H1 (cell line): ENCODE measurements at regions not wholly inside any gene's neighbourhood (a gene's known extent, or its start where the extent isn't known, plus 50 kb on each side); places are given as distances from the start of the nearest gene placed in this dataset.
"Not testable (repeated sequence)": the region's sequence is repeated elsewhere in the genome, so short reads cannot be mapped to it uniquely, and the experiment has no call there.

Experiments used
- CTCF ChIA-PET: fragments of 300-600 bp; sonication (Branson Sonifier 250); formaldehyde crosslinking; loops from one replicate; lab custom pipeline; 2021; ENCODE audit not compliant: partially characterized antibody; lab: Charles Lee
- POLR2A ChIA-PET: fragments of 300-600 bp; sonication (Branson Sonifier 250); formaldehyde crosslinking; loops from one replicate; lab custom pipeline; 2021; ENCODE audit warnings: inconsistent platforms; ENCODE audit not compliant: partially characterized antibody; lab: Charles Lee
- DNase-seq, 2 experiments: peaks; one replicate each; pipeline versions ENCODE4 v3.0.0 to v3.0.0-alpha.2; 2010 to 2022; ENCODE audit warnings: low spot score in 2 of 2, low read depth in 1 of 2, mixed read lengths in 1 of 2
- FAIRE-seq: peaks from 2 replicates; lab custom pipeline; 2011; peaks lifted over from hg19 to GRCh38; lab: Jason Lieb, UNC
- H2AFZ ChIP-seq: 2 replicates; pipeline ENCODE4 v1.8.1; 2012; ENCODE audit warnings: low read length, inconsistent platforms
- H2AK5ac ChIP-seq: 2 replicates; pipeline ENCODE4 v1.6.1; 2013; ENCODE audit warnings: low read depth, low read length
- H2BK120ac ChIP-seq: replicated peaks from 2 replicates; pipeline ENCODE3; 2013; ENCODE audit warnings: low read depth, low read length, inconsistent platforms
- H2BK12ac ChIP-seq: 2 replicates; pipeline ENCODE4 v1.6.1; 2013; ENCODE audit warnings: low read depth, low read length
- H2BK15ac ChIP-seq: 2 replicates; pipeline ENCODE4 v1.6.1; 2013; ENCODE audit warnings: low read length
- H2BK20ac ChIP-seq: 2 replicates; pipeline ENCODE4 v1.6.1; 2013; ENCODE audit warnings: low read length
- H2BK5ac ChIP-seq: 2 replicates; pipeline ENCODE4 v1.6.1; 2013; ENCODE audit warnings: low read depth, low read length
- H3K14ac ChIP-seq: 2 replicates; pipeline ENCODE4 v1.6.1; 2013; ENCODE audit warnings: inconsistent platforms; ENCODE audit not compliant: insufficient read length
- H3K18ac ChIP-seq: 2 replicates; pipeline ENCODE4 v1.6.1; 2013; ENCODE audit warnings: low read length; ENCODE audit errors: extremely low read depth
- H3K23ac ChIP-seq: 2 replicates; pipeline ENCODE4 v1.6.1; 2013; ENCODE audit warnings: inconsistent platforms; ENCODE audit not compliant: insufficient read length
- H3K23me2 ChIP-seq: 2 replicates; pipeline ENCODE4 v1.6.1; 2013; ENCODE audit warnings: low read depth, low read length
- H3K27ac ChIP-seq: 2 replicates; pipeline ENCODE4 v1.6.1; 2011; ENCODE audit warnings: low read depth, low read length, inconsistent platforms
- H3K27me3 ChIP-seq, 4 experiments: replicated peaks in 1 of 4; 1 replicate in 1 of 4; 2 replicates in 3 of 4; pipeline versions ENCODE4 v1.6.1 to v1.8.1; 2011 to 2013; ENCODE audit warnings: low read length in 3 of 4, mild to moderate bottlenecking in 3 of 4, inconsistent platforms in 2 of 4, mixed read lengths in 2 of 4, moderate library complexity in 1 of 4; ENCODE audit not compliant: control insufficient read depth in 3 of 4, insufficient read depth in 3 of 4; ENCODE audit errors: extremely low read depth in 1 of 4
- H3K36me3 ChIP-seq, 4 experiments: 2 replicates each; pipeline versions ENCODE4 v1.6.1 to v1.8.1; 2011 to 2013; ENCODE audit warnings: mild to moderate bottlenecking in 4 of 4, low read length in 3 of 4, moderate library complexity in 2 of 4, control low read depth in 1 of 4, inconsistent platforms in 1 of 4; ENCODE audit not compliant: insufficient read depth in 4 of 4, control insufficient read depth in 2 of 4
- H3K4ac ChIP-seq: replicated peaks from 2 replicates; pipeline ENCODE3; 2013; ENCODE audit warnings: low read length, low read depth, mixed read lengths, inconsistent platforms; ENCODE audit not compliant: insufficient read length
- H3K4me1 ChIP-seq, 4 experiments: replicated peaks in 1 of 4; 1 replicate in 1 of 4; 2 replicates in 3 of 4; pipeline versions ENCODE4 v1.6.1 to v1.8.1; 2011 to 2013; ENCODE audit warnings: low read length in 3 of 4, inconsistent platforms in 2 of 4, mixed read lengths in 1 of 4; ENCODE audit not compliant: insufficient read depth in 4 of 4, control insufficient read depth in 3 of 4
- H3K4me2 ChIP-seq, 2 experiments: 2 replicates each; pipeline versions ENCODE4 v1.6.1 to v1.8.1; 2011 to 2013; ENCODE audit warnings: low read depth in 2 of 2, low read length in 2 of 2, control low read depth in 1 of 2, inconsistent platforms in 1 of 2, mild to moderate bottlenecking in 1 of 2; ENCODE audit not compliant: insufficient read depth in 1 of 2
- H3K4me3 ChIP-seq, 4 experiments: fragments of 200-600, 300-600 bp in 1 of 4; sonication (generic), shearing (Covaris generic), sonication (Bioruptor Twin) in 1 of 4; 2 replicates each; pipeline versions ENCODE4 v1.5.1 to v1.8.1; 2011 to 2016; ENCODE audit warnings: low read length in 4 of 4, low read depth in 3 of 4, control low read depth in 2 of 4, inconsistent platforms in 2 of 4, mild to moderate bottlenecking in 2 of 4, mixed read lengths in 1 of 4, moderate library complexity in 1 of 4; ENCODE audit not compliant: insufficient read depth in 2 of 4; ENCODE audit errors: extremely low read depth in 1 of 4
- H3K56ac ChIP-seq: replicated peaks from 2 replicates; pipeline ENCODE3; 2013; ENCODE audit warnings: low read depth, mild to moderate bottlenecking, mixed read lengths, low read length, inconsistent platforms; ENCODE audit not compliant: insufficient read length
- H3K79me1 ChIP-seq: 2 replicates; pipeline ENCODE4 v1.6.1; 2013; ENCODE audit warnings: low read depth, low read length, control low read depth
- H3K79me2 ChIP-seq, 2 experiments: 2 replicates each; pipeline versions ENCODE4 v1.6.1 to v1.8.1; 2012 to 2013; ENCODE audit warnings: low read length in 2 of 2, mild to moderate bottlenecking in 2 of 2, inconsistent platforms in 1 of 2; ENCODE audit not compliant: insufficient read depth in 2 of 2, control insufficient read depth in 1 of 2
- H3K9ac ChIP-seq, 4 experiments: replicated peaks in 1 of 4; 1 replicate in 1 of 4; 2 replicates in 3 of 4; pipeline versions ENCODE4 v1.6.1 to v1.8.1; 2011 to 2013; ENCODE audit warnings: low read depth in 3 of 4, low read length in 3 of 4, control low read depth in 2 of 4, mild to moderate bottlenecking in 2 of 4, moderate library complexity in 2 of 4, inconsistent platforms in 1 of 4; ENCODE audit errors: extremely low read depth in 1 of 4
- H3K9me3 ChIP-seq, 2 experiments: 2 replicates each; pipeline versions ENCODE4 v1.6.1 to v1.8.1; 2012 to 2013; ENCODE audit warnings: mild to moderate bottlenecking in 2 of 2, moderate library complexity in 2 of 2, control low read depth in 1 of 2, inconsistent platforms in 1 of 2, low read depth in 1 of 2, low read length in 1 of 2, mixed read lengths in 1 of 2; ENCODE audit not compliant: insufficient read depth in 2 of 2
- H4K20me1 ChIP-seq, 2 experiments: replicated peaks in 1 of 2; 2 replicates each; pipeline versions ENCODE3 to v1.8.1; 2011 to 2013; ENCODE audit warnings: inconsistent platforms in 2 of 2, low read length in 2 of 2, mild to moderate bottlenecking in 1 of 2; ENCODE audit not compliant: insufficient read depth in 2 of 2, control insufficient read depth in 1 of 2
- H4K5ac ChIP-seq: 2 replicates; pipeline ENCODE4 v1.6.1; 2013; ENCODE audit warnings: low read length, low read depth, mixed read lengths, inconsistent platforms; ENCODE audit not compliant: insufficient read length
- H4K8ac ChIP-seq: 2 replicates; pipeline ENCODE4 v1.8.0; 2013; ENCODE audit warnings: mild to moderate bottlenecking, moderate library complexity, low read length, inconsistent platforms; ENCODE audit not compliant: insufficient read depth; ENCODE audit errors: extremely low read depth
- H4K91ac ChIP-seq: replicated peaks from 2 replicates; pipeline ENCODE3; 2013; ENCODE audit warnings: low read length, mixed read lengths, inconsistent platforms; ENCODE audit not compliant: insufficient read length
- WGBS, 2 experiments: shearing (Covaris generic) in 1 of 2; methylation state at CpG; one replicate each; pipeline versions ENCODE4 v1.1.6 to v1.1.7; 2013 to 2015; ENCODE audit warnings: low lambda C conversion rate in 2 of 2, mixed read lengths in 2 of 2, inconsistent platforms in 1 of 2, low coverage in 1 of 2, missing lambda C conversion rate in 1 of 2; ENCODE audit not compliant: insufficient replicate concordance in 2 of 2, insufficient coverage in 1 of 2, insufficient read length in 1 of 2; ENCODE audit errors: extremely low coverage in 1 of 2, missing lambda C conversion rate in 1 of 2; 5-methylcytosine and 5-hydroxymethylcytosine counted together

DNA sequence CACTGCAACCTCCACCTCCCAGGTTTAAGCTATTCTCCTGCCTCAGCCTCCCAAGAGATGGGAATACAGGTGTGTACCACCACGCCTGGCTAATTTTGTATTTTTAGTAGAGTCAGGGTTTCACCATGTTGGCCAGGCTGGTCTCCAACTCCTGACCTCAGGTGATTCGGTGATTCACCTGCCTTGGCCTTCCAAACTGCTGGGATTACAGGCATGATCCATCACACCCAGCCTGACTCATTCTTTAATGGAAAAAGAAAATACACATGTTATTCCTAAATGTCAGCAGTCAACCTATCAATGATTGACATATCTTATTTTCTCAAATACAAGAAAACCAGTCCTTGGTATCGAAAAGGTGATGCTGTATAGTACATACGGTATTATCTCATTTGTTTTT lies 376.2 kb downstream of the CBLN4 start:
- DNase-seq, H3K9me3 ChIP-seq, H4K20me1 ChIP-seq, H2BK15ac ChIP-seq, H3K56ac ChIP-seq, H4K8ac ChIP-seq, H3K9ac ChIP-seq, H3K4ac ChIP-seq, H4K91ac ChIP-seq, H3K36me3 ChIP-seq, H3K18ac ChIP-seq, H2AFZ ChIP-seq, FAIRE-seq, POLR2A ChIA-PET, H3K14ac ChIP-seq, H2BK12ac ChIP-seq, H2BK20ac ChIP-seq, H4K5ac ChIP-seq, H2AK5ac ChIP-seq, H3K23ac ChIP-seq, H3K27ac ChIP-seq, H3K79me1 ChIP-seq, H3K79me2 ChIP-seq, H3K23me2 ChIP-seq, H3K4me3 ChIP-seq, H2BK5ac ChIP-seq, H3K27me3 ChIP-seq, H2BK120ac ChIP-seq, H3K4me2 ChIP-seq: not testable (repeated sequence)
- H3K4me1 ChIP-seq: peaks cover 3 to 11% (median 5%) of the 10 kb centered on the region in 4 experiments
- CTCF ChIA-PET: interaction anchor here (0.6 to 0.7 kb wide), 2 partner anchors 264 to 1151 kb away, joined by 3 to 4 read pairs; no protein-coding TSS in a partner anchor
- WGBS, 2 experiments: 92% methylated on average over 4 of the region's 4 CpGs; no CpG with 5 or more reads in 1 of the 2 experiments
